ENCODE measurements at regions not wholly inside any gene's neighbourhood (a gene's known extent, or its start where the extent isn't known, plus 50 kb on each side); places are given as distances from the start of the nearest gene placed in this dataset.

DNA sequence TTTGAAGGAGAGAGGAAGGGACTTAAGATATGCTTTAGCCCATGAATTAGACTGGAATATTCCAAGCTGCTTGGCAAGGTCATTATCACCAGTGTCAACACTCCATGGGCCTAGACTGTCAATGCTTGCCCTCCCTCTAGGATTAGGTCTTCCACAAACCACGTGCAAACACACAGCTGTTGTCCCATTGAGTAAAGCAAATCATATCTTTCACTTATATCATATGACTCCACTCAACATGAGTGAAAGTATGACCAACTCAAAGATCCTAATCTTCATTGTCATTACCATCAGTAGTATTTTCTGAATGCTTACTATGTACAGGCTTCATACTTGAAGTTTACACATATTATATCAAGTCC lies 57.0 kb upstream of the GRAMD2B start (continued):
- TF ChIP-seq CEBPG (CRISPR knock-in tag; IDR thresholded peaks at IDR 0.05) (0 out of 2 replicates have a peak, but pooled peaks have one; percentile 11), SALL2 (CRISPR knock-in tag; IDR thresholded peaks at IDR 0.05) (no peak), PAX8 (CRISPR knock-in tag; IDR thresholded peaks at IDR 0.05; ENCODE audit: borderline replicate concordance) (no peak), STAT5B (CRISPR knock-in tag; IDR thresholded peaks at IDR 0.05) (no peak), MEIS1 (CRISPR knock-in tag; IDR thresholded peaks at IDR 0.05; ENCODE audit: borderline replicate concordance) (no peak), ZNF256 (CRISPR knock-in tag; conservative IDR thresholded peaks at IDR 0.05) (no peak), POLR2AphosphoS2 (IDR thresholded peaks at IDR 0.05; ENCODE audit: low read depth, low read length) (no peak), SUZ12 (IDR thresholded peaks at IDR 0.05; ENCODE audit: low read depth, low read length) (no peak), ZNF629 (CRISPR knock-in tag; conservative IDR thresholded peaks at IDR 0.05) (no peak), TRIM24 (CRISPR knock-in tag; IDR thresholded peaks at IDR 0.05) (no peak), ZNF567 (CRISPR knock-in tag; IDR thresholded peaks at IDR 0.05; ENCODE audit: borderline replicate concordance) (no peak), GATA4 (IDR thresholded peaks at IDR 0.05; ENCODE audit: borderline replicate concordance, low read depth) (no peak; the same call in 1 of the 2 replicates), PAF1 (CRISPR knock-in tag; IDR thresholded peaks at IDR 0.05) (no peak), ZNF558 (CRISPR knock-in tag; IDR thresholded peaks at IDR 0.05; ENCODE audit: borderline replicate concordance) (no peak)
- TF ChIP-seq, protein P1, sequence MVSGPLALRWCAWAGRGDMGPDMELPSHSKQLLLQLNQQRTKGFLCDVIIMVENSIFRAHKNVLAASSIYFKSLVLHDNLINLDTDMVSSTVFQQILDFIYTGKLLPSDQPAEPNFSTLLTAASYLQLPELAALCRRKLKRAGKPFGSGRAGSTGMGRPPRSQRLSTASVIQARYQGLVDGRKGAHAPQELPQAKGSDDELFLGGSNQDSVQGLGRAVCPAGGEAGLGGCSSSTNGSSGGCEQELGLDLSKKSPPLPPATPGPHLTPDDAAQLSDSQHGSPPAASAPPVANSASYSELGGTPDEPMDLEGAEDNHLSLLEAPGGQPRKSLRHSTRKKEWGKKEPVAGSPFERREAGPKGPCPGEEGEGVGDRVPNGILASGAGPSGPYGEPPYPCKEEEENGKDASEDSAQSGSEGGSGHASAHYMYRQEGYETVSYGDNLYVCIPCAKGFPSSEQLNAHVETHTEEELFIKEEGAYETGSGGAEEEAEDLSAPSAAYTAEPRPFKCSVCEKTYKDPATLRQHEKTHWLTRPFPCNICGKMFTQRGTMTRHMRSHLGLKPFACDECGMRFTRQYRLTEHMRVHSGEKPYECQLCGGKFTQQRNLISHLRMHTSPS (CRISPR knock-in tag; IDR thresholded peaks at IDR 0.05; ENCODE audit: low read depth): no peak
- TF ChIP-seq, protein P2, sequence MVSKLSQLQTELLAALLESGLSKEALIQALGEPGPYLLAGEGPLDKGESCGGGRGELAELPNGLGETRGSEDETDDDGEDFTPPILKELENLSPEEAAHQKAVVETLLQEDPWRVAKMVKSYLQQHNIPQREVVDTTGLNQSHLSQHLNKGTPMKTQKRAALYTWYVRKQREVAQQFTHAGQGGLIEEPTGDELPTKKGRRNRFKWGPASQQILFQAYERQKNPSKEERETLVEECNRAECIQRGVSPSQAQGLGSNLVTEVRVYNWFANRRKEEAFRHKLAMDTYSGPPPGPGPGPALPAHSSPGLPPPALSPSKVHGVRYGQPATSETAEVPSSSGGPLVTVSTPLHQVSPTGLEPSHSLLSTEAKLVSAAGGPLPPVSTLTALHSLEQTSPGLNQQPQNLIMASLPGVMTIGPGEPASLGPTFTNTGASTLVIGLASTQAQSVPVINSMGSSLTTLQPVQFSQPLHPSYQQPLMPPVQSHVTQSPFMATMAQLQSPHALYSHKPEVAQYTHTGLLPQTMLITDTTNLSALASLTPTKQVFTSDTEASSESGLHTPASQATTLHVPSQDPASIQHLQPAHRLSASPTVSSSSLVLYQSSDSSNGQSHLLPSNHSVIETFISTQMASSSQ (IDR thresholded peaks at IDR 0.05; ENCODE audit: low read depth): no peak
- TF ChIP-seq, protein P2 (CRISPR knock-in tag; IDR thresholded peaks at IDR 0.05; ENCODE audit: borderline replicate concordance): no peak
- TF ChIP-seq, protein P3, sequence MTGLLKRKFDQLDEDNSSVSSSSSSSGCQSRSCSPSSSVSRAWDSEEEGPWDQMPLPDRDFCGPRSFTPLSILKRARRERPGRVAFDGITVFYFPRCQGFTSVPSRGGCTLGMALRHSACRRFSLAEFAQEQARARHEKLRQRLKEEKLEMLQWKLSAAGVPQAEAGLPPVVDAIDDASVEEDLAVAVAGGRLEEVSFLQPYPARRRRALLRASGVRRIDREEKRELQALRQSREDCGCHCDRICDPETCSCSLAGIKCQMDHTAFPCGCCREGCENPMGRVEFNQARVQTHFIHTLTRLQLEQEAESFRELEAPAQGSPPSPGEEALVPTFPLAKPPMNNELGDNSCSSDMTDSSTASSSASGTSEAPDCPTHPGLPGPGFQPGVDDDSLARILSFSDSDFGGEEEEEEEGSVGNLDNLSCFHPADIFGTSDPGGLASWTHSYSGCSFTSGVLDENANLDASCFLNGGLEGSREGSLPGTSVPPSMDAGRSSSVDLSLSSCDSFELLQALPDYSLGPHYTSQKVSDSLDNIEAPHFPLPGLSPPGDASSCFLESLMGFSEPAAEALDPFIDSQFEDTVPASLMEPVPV (CRISPR knock-in tag; IDR thresholded peaks at IDR 0.05): no peak
- TF ChIP-seq, protein P4, sequence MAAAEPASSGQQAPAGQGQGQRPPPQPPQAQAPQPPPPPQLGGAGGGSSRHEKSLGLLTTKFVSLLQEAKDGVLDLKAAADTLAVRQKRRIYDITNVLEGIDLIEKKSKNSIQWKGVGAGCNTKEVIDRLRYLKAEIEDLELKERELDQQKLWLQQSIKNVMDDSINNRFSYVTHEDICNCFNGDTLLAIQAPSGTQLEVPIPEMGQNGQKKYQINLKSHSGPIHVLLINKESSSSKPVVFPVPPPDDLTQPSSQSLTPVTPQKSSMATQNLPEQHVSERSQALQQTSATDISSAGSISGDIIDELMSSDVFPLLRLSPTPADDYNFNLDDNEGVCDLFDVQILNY (CRISPR knock-in tag; conservative IDR thresholded peaks at IDR 0.05): no peak
- TF ChIP-seq, protein P5, sequence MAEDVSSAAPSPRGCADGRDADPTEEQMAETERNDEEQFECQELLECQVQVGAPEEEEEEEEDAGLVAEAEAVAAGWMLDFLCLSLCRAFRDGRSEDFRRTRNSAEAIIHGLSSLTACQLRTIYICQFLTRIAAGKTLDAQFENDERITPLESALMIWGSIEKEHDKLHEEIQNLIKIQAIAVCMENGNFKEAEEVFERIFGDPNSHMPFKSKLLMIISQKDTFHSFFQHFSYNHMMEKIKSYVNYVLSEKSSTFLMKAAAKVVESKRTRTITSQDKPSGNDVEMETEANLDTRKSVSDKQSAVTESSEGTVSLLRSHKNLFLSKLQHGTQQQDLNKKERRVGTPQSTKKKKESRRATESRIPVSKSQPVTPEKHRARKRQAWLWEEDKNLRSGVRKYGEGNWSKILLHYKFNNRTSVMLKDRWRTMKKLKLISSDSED (CRISPR knock-in tag; IDR thresholded peaks at IDR 0.05): no peak

Measured in HepG2 (cell line).